Smooth muscle cell (in vitro differentiated cells): ENCODE measurements at regions not wholly inside any gene's neighbourhood (a gene's known extent, or its start where the extent isn't known, plus 50 kb on each side); places are given as distances from the start of the nearest gene placed in this dataset.
"Not testable (repeated sequence)": the region's sequence is repeated elsewhere in the genome, so short reads cannot be mapped to it uniquely, and the experiment has no call there.

ENCODE experiments used
- DNase-seq: peaks from one replicate; lab custom pipeline; 2025; ENCODE audit not compliant: unreplicated experiment; lab: John Stamatoyannopoulos, UW
- H2AFZ ChIP-seq: fragments of 200-600 bp; sonication (generic); 2 replicates; pipeline ENCODE4 v1.6.0; 2016; ENCODE audit warnings: antibody characterized with exemption, low read depth, mild to moderate bottlenecking
- H3F3A ChIP-seq: fragments of 200-600 bp; sonication (generic); 2 replicates; pipeline ENCODE4 v1.6.0; 2017; ENCODE audit warnings: antibody characterized with exemption, low read depth
- H3K27ac ChIP-seq: fragments of 200-600 bp; sonication (generic); 2 replicates; pipeline ENCODE4 v1.5.1; 2016; ENCODE audit warnings: low read depth, mild to moderate bottlenecking
- H3K27me3 ChIP-seq: fragments of 200-600 bp; sonication (generic); 2 replicates; pipeline ENCODE4 v1.6.1; 2016; ENCODE audit warnings: low read depth, mild to moderate bottlenecking
- H3K36me3 ChIP-seq: fragments of 200-600 bp; sonication (generic); 2 replicates; pipeline ENCODE4 v1.5.1; 2016; ENCODE audit warnings: low read depth
- H3K4me1 ChIP-seq: fragments of 200-600 bp; sonication (generic); 2 replicates; pipeline ENCODE4 v1.5.1; 2016; ENCODE audit warnings: low read depth
- H3K4me2 ChIP-seq: fragments of 200-600 bp; sonication (generic); 2 replicates; pipeline ENCODE4 v1.6.0; 2016; ENCODE audit warnings: mild to moderate bottlenecking
- H3K4me3 ChIP-seq: fragments of 200-600 bp; sonication (generic); 2 replicates; pipeline ENCODE4 v1.5.1; 2016; ENCODE audit warnings: mild to moderate bottlenecking
- H3K79me2 ChIP-seq: fragments of 200-600 bp; sonication (generic); 2 replicates; pipeline ENCODE4 v1.6.0; 2016; ENCODE audit warnings: low read depth, mild to moderate bottlenecking
- H3K9ac ChIP-seq: fragments of 200-600 bp; sonication (generic); 2 replicates; pipeline ENCODE4 v1.6.0; 2016; ENCODE audit warnings: low read depth
- H3K9me3 ChIP-seq: fragments of 200-600 bp; sonication (generic); replicated peaks from 2 replicates; pipeline ENCODE4 v1.5.1; 2016; ENCODE audit warnings: low read depth
- H4K20me1 ChIP-seq: fragments of 200-600 bp; sonication (generic); 2 replicates; pipeline ENCODE4 v1.6.0; 2016; ENCODE audit warnings: low read depth
- CTCF ChIP-seq: fragments of 200-600 bp; sonication (generic); IDR thresholded peaks from 2 replicates; pipeline ENCODE4 v1.5.1; 2017; ENCODE audit warnings: borderline replicate concordance, mild to moderate bottlenecking, antibody characterized with exemption; ENCODE audit not compliant: insufficient read depth, poor library complexity, severe bottlenecking
- WGBS: methylation state at CpG from one replicate; pipeline ENCODE4 v1.1.7; 2016; ENCODE audit warnings: low lambda C conversion rate; 5-methylcytosine and 5-hydroxymethylcytosine counted together

- H3K27ac ChIP-seq, result no peak overlapping the region
- no peaks in the 10 kb centered on the region for H3K4me1 ChIP-seq
- H3F3A ChIP-seq, result no peaks in the 10 kb centered on the region
- WGBS, result 94% methylated on average over 3 of the region's 3 CpGs
- TF ChIP-seq CTCF, result no peak
- no peaks in the 10 kb centered on the region for H3K9me3 ChIP-seq
- no peak overlapping the region for H2AFZ ChIP-seq
- H3K79me2 ChIP-seq, result no peaks in the 10 kb centered on the region
- H3K27me3 ChIP-seq, result no peaks in the 10 kb centered on the region
- no peaks in the 10 kb centered on the region for H4K20me1 ChIP-seq
- no peak overlapping the region for H3K4me2 ChIP-seq
- H3K9ac ChIP-seq, result no peak overlapping the region
- no peak overlapping the region for H3K4me3 ChIP-seq
- no peaks in the 10 kb centered on the region for H3K36me3 ChIP-seq
- DNase-seq, result no peak
Measured at GRCh38 chr14:37681486-37681885, 86.1 kb downstream of the TTC6 start.

GRCh38 chr14:37692680-37693079 lies 97.3 kb downstream of the TTC6 start:
- not testable (repeated sequence) for H3K79me2 ChIP-seq, H3K27ac ChIP-seq, H3K36me3 ChIP-seq, H2AFZ ChIP-seq, H3K4me1 ChIP-seq, H3K4me3 ChIP-seq, H3K9ac ChIP-seq, H3K27me3 ChIP-seq, H3F3A ChIP-seq, DNase-seq, H3K4me2 ChIP-seq, H4K20me1 ChIP-seq, H3K9me3 ChIP-seq

GRCh38 chr14:37693420-37693819 lies 98.0 kb downstream of the TTC6 start:
- not testable (repeated sequence) for H3K9me3 ChIP-seq, H3K27me3 ChIP-seq, H3K36me3 ChIP-seq, H4K20me1 ChIP-seq, H3K9ac ChIP-seq, H3K27ac ChIP-seq, H3K79me2 ChIP-seq, H3K4me2 ChIP-seq, H2AFZ ChIP-seq, DNase-seq, H3K4me3 ChIP-seq, H3F3A ChIP-seq, H3K4me1 ChIP-seq
- WGBS, result 88% methylated on average over 1 of the region's 1 CpG

GRCh38 chr14:37695866-37696265 lies 100.4 kb downstream of the TTC6 start:
- no peaks in the 10 kb centered on the region for H3F3A ChIP-seq
- peaks cover 5% of the 10 kb centered on the region for H3K4me1 ChIP-seq
- H3K4me2 ChIP-seq, result no peak overlapping the region
- H3K9me3 ChIP-seq, result no peaks in the 10 kb centered on the region
- no peaks in the 10 kb centered on the region for H3K79me2 ChIP-seq
- no peak for TF ChIP-seq CTCF
- no peak overlapping the region for H3K9ac ChIP-seq
- no peaks in the 10 kb centered on the region for H3K27me3 ChIP-seq
- H3K36me3 ChIP-seq, result no peaks in the 10 kb centered on the region
- H4K20me1 ChIP-seq, result no peaks in the 10 kb centered on the region
- WGBS, result 86% methylated on average over 1 of the region's 1 CpG
- H3K27ac ChIP-seq, result no peak overlapping the region
- H3K4me3 ChIP-seq, result no peak overlapping the region
- H2AFZ ChIP-seq, result no peak overlapping the region
- no peak for DNase-seq

GRCh38 chr14:37697489-37698121 lies 102.2 kb downstream of the TTC6 start:
- Histone ChIP-seq H3F3A (no peaks in the 10 kb centered on the region), H3K27me3 (peaks cover 13% of the 10 kb centered on the region), H3K36me3 (no peaks in the 10 kb centered on the region), H3K9me3 (no peaks in the 10 kb centered on the region), H2AFZ (no peak overlapping the region), H3K4me3 (no peak overlapping the region), H3K4me1 (peaks cover 5% of the 10 kb centered on the region), H3K27ac (no peak overlapping the region), H3K9ac (no peak overlapping the region), H3K79me2 (no peaks in the 10 kb centered on the region), H4K20me1 (no peaks in the 10 kb centered on the region), H3K4me2 (peak overlapping the region; percentile 71)
- no peak for TF ChIP-seq CTCF
- DNase-seq, result no peak
